AG09309 (cell line): ENCODE measurements at regions not wholly inside any gene's neighbourhood (a gene's known extent, or its start where the extent isn't known, plus 50 kb on each side); places are given as distances from the start of the nearest gene placed in this dataset.

Experiments
- DNase-seq: peaks from one replicate; pipeline ENCODE4 v3.0.0-alpha.2; 2010; ENCODE audit warnings: low read depth
- H3K4me3 ChIP-seq: 2 replicates; pipeline ENCODE4 v1.5.1; 2011; ENCODE audit warnings: mild to moderate bottlenecking, low read depth, low read length, moderate library complexity; ENCODE audit not compliant: control insufficient read depth
- TF ChIP-seq, protein P1 (sequence below): IDR thresholded peaks from 2 replicates; pipeline ENCODE4 v1.5.1; 2011; ENCODE audit warnings: mild to moderate bottlenecking, low read depth, low read length, inconsistent platforms; ENCODE audit not compliant: insufficient read depth, control insufficient read depth; ENCODE audit errors: missing control alignments

DNA sequence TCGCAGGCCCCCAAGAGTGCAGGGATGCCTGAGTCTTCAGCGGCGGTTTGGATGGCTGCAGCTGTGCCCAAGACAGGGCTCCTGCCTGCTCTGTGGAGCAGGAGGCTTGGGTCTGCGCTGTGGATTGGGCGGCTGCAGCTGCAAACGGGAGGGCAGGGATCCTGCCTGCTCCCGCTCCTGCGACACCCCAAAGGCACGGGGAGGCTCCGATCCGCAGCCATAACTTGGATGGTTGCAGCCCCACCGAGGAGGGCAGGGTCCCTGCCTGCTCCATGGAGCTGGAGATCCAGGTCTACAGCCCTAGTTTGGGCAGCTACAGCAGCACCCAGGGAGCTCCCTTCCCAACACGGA is 898.8 kb upstream of the NEGR1 start:
- TF ChIP-seq, protein P1, sequence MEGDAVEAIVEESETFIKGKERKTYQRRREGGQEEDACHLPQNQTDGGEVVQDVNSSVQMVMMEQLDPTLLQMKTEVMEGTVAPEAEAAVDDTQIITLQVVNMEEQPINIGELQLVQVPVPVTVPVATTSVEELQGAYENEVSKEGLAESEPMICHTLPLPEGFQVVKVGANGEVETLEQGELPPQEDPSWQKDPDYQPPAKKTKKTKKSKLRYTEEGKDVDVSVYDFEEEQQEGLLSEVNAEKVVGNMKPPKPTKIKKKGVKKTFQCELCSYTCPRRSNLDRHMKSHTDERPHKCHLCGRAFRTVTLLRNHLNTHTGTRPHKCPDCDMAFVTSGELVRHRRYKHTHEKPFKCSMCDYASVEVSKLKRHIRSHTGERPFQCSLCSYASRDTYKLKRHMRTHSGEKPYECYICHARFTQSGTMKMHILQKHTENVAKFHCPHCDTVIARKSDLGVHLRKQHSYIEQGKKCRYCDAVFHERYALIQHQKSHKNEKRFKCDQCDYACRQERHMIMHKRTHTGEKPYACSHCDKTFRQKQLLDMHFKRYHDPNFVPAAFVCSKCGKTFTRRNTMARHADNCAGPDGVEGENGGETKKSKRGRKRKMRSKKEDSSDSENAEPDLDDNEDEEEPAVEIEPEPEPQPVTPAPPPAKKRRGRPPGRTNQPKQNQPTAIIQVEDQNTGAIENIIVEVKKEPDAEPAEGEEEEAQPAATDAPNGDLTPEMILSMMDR: no peak

GRCh38 chr1:73180397-73181189 is 898.3 kb upstream of the NEGR1 start:
- DNase-seq: no peak
- TF ChIP-seq, protein P1: no peak

More for the DNA sequence above, 898.8 kb upstream of the NEGR1 start:
- H3K4me3 ChIP-seq: no peak overlapping the region
- DNase-seq: no peak

DNA sequence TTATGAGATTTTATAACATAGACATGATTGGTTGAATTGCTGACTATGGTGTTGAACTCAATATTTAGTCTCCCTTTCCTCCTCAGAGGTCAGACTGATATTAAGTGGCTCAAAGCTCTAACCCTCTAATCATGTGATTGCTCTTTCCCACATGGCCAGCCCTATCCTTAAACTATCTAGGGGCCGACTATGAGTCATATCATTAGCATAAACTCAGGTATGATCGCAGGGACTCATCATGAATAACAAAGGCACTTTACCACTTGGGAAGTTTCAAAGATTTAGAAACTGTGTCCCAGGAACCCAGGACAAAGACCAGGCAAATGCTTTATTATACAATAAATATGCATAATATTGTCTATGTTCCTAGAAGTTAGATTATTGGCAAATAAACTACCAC is 894.6 kb upstream of the NEGR1 start:
- no peak for DNase-seq
- no peak overlapping the region for H3K4me3 ChIP-seq
- TF ChIP-seq, protein P1: no peak

More at GRCh38 chr1:73180397-73181189, 898.3 kb upstream of the NEGR1 start:
- H3K4me3 ChIP-seq: no peak overlapping the region

DNA sequence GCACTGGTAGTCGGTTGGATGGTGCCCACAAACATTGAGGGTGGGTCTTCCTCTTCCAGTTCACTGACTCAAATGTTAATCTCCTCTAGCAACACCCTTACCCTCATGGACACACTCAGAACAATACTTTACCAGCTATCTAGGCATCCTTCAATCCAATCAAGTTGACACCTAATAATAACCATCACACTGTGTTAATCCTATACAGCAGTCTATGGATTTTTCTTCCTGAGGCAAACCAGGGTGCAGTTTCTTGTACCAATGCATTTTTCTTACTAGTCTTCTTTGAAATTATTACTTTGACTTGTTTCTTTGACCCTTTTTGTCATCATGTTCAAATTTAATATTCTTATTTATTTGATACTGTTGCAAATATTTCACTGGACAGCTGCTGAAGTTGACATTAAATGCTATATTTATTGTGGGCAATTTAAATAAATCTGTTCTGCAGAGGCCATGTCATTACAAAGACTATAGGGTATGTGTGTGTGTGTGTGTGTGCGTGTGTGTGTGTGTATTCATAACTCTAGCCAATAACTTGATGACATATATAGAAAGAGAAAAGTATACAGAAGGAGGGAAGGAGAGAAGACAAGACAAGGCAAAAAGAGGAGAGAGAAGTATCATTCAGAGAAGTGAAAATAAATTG is 884.8 kb upstream of the NEGR1 start:
- DNase-seq: no peak
- no peak overlapping the region for H3K4me3 ChIP-seq
- TF ChIP-seq, protein P1: no peak

DNA sequence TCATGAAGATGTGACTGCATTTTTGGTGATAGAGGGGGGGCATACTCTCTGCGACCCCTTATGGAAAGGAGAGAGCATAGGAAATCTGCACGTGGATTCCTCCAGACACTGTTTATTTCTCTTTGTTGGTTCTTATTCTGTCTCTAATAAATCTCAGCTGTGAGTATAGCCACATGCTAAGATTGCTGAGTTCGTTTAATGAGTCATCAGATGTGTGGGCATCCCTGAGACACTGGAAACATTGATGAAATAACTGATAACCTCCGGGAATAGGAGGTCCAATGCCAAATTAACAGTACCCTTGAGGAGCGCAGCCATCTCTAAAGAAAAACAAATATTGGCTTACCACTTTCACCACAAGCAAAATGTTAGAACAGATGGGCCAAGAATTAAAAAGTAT is 880.2 kb upstream of the NEGR1 start:
- no peak for DNase-seq
- no peak overlapping the region for H3K4me3 ChIP-seq
- TF ChIP-seq, protein P1: no peak

- no peak overlapping the region for H3K4me3 ChIP-seq
- TF ChIP-seq, protein P1: no peak
- DNase-seq: no peak
These were observed 879.1 kb upstream of the NEGR1 start for GRCh38 chr1:73161418-73161817.
